GM18870 (cell line): ENCODE measurements at regions not wholly inside any gene's neighbourhood (a gene's known extent, or its start where the extent isn't known, plus 50 kb on each side); places are given as distances from the start of the nearest gene placed in this dataset.
"Not testable (repeated sequence)": the region's sequence is repeated elsewhere in the genome, so short reads cannot be mapped to it uniquely, and the experiment has no call there.

Experiments used
- ATAC-seq: cut with Tn5 transposase; IDR thresholded peaks from one replicate; pipeline ENCODE4 v1.9.1; 2021; ENCODE audit warnings: moderate library complexity; ENCODE audit not compliant: unreplicated experiment

- no peak for ATAC-seq
Measured at GRCh38 chr9:15047028-15047551, 136.9 kb upstream of the FREM1 start.

- ATAC-seq: no peak
Measured at GRCh38 chr9:15033316-15033715, 123.1 kb upstream of the FREM1 start.

DNA sequence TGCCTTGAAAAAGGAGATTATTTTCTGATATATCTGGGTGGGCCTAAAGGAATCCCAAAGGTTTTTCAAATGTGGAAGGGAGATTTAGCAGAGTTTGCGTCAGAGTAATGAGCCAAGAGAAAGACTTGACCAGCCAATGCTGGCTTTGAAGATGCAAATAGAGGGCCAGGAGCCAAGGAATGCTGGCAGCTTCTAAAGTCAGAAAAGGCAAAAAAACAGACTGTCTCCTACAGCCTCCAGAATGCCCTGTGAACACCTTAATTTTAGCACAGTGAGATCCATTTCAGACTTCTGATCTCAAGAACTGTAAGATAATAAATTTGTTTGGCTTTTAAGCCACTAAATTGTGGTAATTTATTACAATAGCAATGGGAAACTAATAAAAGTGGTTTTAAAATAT, 122.6 kb upstream of the FREM1 start:
- no peak for ATAC-seq

DNA sequence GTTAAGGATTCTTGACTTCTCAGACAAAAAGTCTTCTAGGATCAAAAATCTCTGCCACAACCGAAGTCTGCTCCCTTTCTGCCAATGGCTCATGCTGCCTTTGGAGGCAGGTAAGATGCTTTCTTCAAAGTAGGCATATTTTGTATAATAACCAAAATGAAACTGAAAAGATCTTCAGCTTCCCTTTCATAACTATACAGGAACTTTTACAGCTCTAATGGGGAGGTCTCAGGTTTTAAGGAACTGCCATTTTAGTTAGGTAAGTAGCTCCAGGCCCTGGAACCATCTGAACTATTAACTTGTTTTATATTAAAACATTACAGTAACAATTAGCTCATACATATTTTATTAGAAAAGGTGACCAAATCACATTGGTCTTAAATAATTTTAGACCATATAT, 110.9 kb upstream of the FREM1 start:
- no peak for ATAC-seq

- ATAC-seq: no peak
Measured at GRCh38 chr9:15018096-15018637, 107.9 kb upstream of the FREM1 start.

DNA sequence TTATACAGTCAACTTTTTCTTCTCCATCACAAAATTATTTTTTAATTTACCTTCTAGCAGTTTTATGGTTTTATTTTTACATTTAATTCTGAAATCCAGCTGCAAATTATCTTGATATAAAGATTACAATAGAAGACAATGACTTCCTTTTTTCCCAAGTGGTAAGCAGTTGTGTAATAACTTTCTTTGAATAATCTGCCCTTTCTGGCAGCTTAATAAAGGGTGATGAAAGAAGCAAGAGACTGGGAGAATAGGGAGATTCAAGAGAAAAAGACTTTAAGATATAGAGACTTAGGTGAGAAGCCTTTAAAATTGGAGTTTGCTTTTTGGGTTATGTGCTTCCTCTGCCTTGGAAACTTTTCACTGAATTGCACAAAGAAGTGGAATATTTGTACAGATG, 100.4 kb upstream of the FREM1 start:
- no peak for ATAC-seq

- ATAC-seq: no peak
Measured at GRCh38 chr9:15007698-15008097, 97.5 kb upstream of the FREM1 start.

DNA sequence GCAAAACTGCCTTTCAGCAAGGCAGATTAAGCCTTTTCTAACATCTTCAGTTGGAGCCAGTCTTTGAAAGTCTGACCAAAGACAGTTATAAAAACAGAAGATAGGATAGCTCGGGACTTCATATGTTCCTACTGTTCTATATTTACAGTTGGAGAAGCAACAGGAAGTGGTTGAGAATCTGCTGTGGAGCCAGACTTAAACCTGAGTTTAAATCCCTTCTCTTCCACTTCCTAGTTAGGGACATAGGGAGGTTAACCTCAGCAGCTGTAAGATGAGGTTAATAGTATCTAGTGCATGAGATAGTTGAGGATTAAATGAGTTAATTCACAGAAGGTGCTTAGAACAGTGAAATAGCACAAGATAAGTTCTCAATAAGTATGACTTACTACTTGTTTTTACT, 84.5 kb upstream of the FREM1 start:
- ATAC-seq: no peak

GRCh38 chr9:14993901-14994554, 83.8 kb upstream of the FREM1 start:
- ATAC-seq: no peak

DNA sequence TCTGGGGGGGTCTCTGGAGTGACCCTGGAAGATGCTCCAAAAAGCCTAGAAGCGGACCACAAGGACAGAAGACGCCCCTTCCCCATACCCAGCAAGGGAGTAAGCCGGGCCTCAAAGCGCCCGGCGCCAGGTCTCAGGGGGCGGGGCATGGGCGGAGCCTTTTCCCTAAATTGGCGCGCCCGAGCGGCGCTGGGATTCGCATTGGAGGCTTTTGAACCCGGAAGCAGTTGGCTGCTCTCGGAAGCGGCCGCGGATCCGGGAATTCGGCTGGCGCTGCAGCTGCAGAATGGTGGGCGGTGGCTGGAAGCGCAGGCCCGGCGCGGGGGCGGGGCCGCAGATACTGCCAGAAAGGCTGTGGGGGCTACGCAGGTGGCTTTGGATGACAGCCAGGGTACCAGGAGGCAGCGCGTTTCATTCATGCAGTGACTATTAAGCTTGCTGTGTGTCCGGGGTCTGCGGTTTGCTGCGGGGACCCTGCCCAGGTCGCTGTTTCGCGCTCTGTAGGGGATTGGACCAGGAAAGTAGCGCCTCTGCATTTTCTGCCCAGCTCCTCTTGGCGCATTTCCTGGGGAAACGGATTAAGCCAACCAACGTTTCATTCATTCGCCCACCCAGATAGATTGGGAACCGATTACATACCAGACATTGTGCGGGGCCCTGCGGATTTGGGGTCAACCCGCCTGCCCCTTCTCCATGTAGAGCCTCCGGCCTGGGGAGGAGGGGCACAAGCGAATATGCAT, 83.0 kb upstream of the FREM1 start:
- ATAC-seq: no peak

GRCh38 chr9:14992516-14992915, 82.3 kb upstream of the FREM1 start:
- no peak for ATAC-seq

GRCh38 chr9:14992081-14992480, 81.9 kb upstream of the FREM1 start:
- no peak for ATAC-seq

DNA sequence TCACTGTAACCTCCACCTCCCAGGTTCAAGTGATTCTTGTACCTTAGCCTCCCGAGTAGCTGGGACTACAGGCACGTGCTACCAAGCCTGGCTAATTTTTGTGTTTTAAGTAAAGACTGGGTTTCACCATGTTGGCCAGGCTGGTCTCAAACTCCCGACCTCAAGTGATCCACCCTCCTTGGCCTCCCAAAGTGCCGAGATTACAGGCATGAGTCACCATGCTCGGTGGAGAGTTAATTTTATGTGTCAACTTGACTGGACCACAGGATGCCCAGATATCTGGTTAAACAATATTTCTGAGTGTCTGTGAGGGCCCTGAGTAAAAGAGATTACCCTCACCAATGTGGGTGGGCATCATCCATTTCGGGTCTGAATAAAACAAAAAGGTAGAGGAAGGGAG, 80.4 kb upstream of the FREM1 start:
- not testable (repeated sequence) for ATAC-seq

- ATAC-seq: no peak
Measured at GRCh38 chr9:14989811-14990210, 79.6 kb upstream of the FREM1 start.

GRCh38 chr9:14989336-14989735, 79.1 kb upstream of the FREM1 start:
- ATAC-seq: not testable (repeated sequence)

DNA sequence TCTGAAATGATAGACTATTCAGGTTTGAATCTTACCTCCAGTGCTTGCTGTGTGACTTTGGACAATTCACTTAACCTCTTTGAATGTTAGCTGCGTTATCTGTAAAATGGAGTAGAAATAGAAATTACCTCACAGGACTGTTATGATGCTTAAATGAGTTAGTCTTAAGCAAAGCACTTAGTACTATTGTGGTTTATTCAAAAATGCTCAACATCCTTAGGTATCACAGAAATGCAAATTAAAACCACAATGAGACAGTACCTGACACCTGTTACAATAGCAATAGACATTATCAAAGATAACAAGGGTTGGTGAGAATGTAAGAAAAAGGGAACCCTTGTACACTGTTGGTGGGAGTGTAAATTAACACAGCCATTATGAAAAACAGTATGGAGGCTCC, 77.6 kb upstream of the FREM1 start:
- no peak for ATAC-seq

DNA sequence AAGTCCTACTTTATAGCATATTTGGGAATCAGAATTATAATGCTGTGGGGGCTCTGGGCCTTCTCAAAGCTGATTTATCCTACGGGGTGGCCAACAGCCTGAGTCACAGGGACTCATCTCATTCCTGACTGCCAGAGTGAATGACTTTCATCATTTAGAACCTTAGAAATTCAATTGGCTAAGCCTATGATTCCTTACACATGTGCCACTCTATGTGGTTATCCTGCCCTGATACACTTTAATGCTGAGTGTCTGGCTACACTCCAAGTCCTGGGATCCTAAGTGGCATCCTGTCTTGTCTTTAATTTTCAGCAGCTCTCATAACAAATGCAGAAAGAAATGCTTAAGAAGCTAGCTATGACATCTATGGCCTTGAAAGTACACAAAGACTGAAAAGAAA, 75.2 kb upstream of the FREM1 start:
- ATAC-seq: no peak

DNA sequence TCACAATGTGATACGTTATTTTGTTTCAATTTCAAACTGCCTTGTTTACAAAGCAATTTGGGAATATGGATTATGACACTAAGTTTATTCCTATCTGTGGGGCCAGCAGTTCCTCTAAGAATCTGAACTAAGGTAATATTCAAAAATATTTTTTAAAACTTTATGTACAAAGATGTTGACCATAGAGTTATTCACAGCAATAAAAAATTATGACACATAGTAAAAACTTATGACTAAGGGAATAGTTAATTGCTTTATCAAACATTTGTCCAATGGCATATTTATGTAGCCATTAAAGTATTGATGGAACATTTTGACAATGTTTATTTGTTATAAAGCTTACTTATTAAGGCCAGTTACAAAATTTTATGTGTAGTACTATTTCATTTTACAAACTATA, 73.4 kb upstream of the FREM1 start:
- ATAC-seq: no peak

DNA sequence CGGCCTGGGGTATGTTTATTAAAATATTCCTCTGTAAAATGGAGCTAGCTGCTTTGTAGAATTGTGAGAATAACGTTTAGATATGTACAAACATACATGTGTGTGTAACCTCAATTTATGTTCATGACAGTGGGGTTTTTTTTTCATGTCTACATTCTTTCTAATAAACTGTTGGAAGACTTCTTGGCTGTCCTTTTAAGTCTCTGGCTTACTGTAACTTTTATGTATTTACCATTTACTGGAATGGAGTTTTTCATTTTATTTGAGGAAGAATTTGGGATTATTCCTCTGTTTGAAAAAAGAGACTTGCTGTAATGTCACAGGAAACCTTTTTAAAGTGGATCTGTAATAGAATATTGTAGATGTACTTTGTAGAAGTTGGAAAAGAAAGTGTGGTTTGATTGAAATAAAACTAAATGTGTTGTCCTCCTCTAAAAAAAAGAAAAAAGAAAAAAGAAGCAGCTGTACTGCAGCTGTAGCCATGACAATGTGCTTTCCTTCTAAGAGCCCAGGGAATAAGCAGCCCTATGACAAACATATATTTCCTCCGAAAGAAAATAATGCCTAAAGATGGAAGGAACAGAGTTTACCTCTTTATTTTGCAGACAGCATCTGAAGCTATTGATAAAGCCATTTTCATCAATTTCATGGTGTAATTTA, 71.2 kb upstream of the FREM1 start:
- ATAC-seq: no peak

DNA sequence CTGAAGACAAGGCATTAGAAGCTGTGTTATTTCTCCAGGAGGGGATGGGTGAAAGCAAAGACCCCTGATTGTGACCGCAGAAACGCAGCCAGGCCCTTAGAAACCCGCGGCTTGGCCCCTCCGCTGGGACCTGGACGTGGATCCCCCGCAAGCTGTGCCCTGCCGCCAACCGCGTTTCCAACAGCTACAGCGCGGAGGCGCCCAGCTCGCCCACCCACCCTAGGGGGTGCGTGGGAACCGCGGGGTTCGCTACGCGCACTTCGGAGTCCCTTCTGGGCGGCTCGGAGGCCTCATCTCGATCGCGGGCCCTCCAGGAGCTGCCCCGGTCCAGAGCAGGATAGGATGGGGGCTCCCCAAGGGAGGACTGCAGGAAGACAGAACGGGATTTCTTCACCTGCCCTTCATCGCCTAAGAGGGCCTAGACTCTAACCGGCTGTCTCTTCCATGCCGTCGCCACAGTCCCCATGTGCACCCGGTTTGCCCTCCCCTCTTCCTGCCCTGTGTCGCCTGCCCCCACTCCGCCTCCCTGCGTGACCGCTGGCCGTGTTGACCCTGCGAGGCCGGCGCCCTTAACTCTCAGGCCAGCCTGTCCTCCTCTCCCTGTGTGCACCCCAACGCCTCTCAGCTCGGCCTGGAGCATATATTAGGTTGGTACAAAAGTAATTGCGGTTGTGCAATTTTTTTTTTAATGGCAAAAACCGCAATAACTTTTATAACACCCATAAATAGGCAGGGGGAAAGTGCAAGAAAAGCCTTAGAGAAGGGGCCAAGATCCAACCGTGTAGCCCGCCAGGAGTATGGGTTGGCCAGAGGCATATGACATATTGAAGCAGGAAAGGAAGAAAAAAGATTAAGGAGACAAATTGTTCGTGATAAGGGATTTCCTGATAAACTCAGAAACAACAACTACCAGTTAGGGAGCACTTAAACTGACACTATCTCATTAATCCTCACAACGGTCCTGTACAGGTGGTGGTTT, 68.1 kb upstream of the FREM1 start:
- ATAC-seq: no peak
